HCT116 (cell line): ENCODE measurements at regions not wholly inside any gene's neighbourhood (a gene's known extent, or its start where the extent isn't known, plus 50 kb on each side); places are given as distances from the start of the nearest gene placed in this dataset.

Experiments used
- EGR1 ChIP-seq: IDR thresholded peaks from 2 replicates; pipeline ENCODE4 v1.6.1; 2012; ENCODE audit warnings: low read depth
- ELF1 ChIP-seq: IDR thresholded peaks from 2 replicates; pipeline ENCODE4 v1.6.1; 2012; ENCODE audit warnings: low read depth, borderline replicate concordance
- JUND ChIP-seq: IDR thresholded peaks from 2 replicates; pipeline ENCODE4 v1.6.1; 2012
- POLR2A ChIP-seq: IDR thresholded peaks from 2 replicates; pipeline ENCODE4 v1.7.0; 2011; ENCODE audit warnings: borderline replicate concordance; ENCODE audit not compliant: insufficient read depth, insufficient read length; ENCODE audit errors: extremely low read depth
- SIN3A ChIP-seq: IDR thresholded peaks from 2 replicates; pipeline ENCODE4 v1.6.1; 2012; ENCODE audit warnings: low read depth
- SP1 ChIP-seq: IDR thresholded peaks from 2 replicates; pipeline ENCODE4 v1.6.1; 2012; ENCODE audit warnings: low read depth
- ZFX ChIP-seq: fragments of 450-650 bp; IDR thresholded peaks from 2 replicates; pipeline ENCODE4 v1.6.1; 2017
- TF ChIP-seq, protein P1 (sequence below), 3 experiments: fragments of 200-600 bp in 1 of 3; sonication (generic) in 1 of 3; IDR thresholded peaks in 2 of 3; conservative IDR thresholded peaks in 1 of 3; 2 replicates each; pipeline ENCODE4 v1.5.1; 2012 to 2017; ENCODE audit warnings: low read depth in 2 of 3, low read length in 2 of 3, antibody characterized with exemption in 1 of 3, borderline replicate concordance in 1 of 3, control low read depth in 1 of 3, mild to moderate bottlenecking in 1 of 3, mixed read lengths in 1 of 3, mixed run types in 1 of 3, moderate library complexity in 1 of 3; ENCODE audit not compliant: insufficient read depth in 1 of 3
- TF ChIP-seq, protein P2 (sequence below): IDR thresholded peaks from 2 replicates; pipeline ENCODE4 v1.6.1; 2012
- TF ChIP-seq, protein P3 (sequence below): IDR thresholded peaks from 2 replicates; pipeline ENCODE4 v1.6.1; 2011; ENCODE audit warnings: mild to moderate bottlenecking, low read length, moderate library complexity; ENCODE audit not compliant: insufficient replicate concordance; ENCODE audit errors: extremely low read depth
- TF ChIP-seq, protein P4 (sequence below): IDR thresholded peaks from 2 replicates; pipeline ENCODE4 v1.6.1; 2012; ENCODE audit warnings: low read depth

DNA sequence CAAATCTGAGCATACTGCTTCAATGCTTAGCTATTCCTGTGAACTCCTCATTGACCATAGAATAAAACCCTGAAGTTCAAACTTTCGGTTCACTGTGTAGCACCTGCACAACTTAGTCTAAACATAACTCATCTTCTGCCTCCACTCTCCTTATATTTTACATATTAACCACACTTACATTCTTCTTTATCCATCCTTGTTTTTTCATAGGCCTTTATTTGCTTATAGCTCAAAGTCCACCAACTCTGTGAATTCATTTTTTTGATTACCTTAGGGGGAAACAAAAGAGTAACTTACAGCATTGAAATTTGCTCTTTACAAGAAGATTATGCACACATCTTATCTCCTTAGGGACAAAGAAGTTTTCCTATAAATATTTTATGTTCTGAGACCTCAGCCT lies 521.6 kb upstream of the FAT3 start:
- TF ChIP-seq SIN3A = no peak
- TF ChIP-seq, protein P1, sequence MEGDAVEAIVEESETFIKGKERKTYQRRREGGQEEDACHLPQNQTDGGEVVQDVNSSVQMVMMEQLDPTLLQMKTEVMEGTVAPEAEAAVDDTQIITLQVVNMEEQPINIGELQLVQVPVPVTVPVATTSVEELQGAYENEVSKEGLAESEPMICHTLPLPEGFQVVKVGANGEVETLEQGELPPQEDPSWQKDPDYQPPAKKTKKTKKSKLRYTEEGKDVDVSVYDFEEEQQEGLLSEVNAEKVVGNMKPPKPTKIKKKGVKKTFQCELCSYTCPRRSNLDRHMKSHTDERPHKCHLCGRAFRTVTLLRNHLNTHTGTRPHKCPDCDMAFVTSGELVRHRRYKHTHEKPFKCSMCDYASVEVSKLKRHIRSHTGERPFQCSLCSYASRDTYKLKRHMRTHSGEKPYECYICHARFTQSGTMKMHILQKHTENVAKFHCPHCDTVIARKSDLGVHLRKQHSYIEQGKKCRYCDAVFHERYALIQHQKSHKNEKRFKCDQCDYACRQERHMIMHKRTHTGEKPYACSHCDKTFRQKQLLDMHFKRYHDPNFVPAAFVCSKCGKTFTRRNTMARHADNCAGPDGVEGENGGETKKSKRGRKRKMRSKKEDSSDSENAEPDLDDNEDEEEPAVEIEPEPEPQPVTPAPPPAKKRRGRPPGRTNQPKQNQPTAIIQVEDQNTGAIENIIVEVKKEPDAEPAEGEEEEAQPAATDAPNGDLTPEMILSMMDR (IDR thresholded peaks at IDR 0.05 in 2 of 3, conservative IDR thresholded peaks at IDR 0.05 in 1 of 3; ENCODE audit: borderline replicate concordance in 1 of 3, insufficient read depth in 1 of 3, low read depth in 2 of 3, low read length in 2 of 3) = no peak
- no peak for TF ChIP-seq EGR1
- TF ChIP-seq ELF1 = no peak
- TF ChIP-seq, protein P2, sequence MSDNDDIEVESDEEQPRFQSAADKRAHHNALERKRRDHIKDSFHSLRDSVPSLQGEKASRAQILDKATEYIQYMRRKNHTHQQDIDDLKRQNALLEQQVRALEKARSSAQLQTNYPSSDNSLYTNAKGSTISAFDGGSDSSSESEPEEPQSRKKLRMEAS = no peak
- TF ChIP-seq, protein P3, sequence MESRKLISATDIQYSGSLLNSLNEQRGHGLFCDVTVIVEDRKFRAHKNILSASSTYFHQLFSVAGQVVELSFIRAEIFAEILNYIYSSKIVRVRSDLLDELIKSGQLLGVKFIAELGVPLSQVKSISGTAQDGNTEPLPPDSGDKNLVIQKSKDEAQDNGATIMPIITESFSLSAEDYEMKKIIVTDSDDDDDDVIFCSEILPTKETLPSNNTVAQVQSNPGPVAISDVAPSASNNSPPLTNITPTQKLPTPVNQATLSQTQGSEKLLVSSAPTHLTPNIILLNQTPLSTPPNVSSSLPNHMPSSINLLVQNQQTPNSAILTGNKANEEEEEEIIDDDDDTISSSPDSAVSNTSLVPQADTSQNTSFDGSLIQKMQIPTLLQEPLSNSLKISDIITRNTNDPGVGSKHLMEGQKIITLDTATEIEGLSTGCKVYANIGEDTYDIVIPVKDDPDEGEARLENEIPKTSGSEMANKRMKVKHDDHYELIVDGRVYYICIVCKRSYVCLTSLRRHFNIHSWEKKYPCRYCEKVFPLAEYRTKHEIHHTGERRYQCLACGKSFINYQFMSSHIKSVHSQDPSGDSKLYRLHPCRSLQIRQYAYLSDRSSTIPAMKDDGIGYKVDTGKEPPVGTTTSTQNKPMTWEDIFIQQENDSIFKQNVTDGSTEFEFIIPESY = no peak
- TF ChIP-seq POLR2A = no peak
- no peak for TF ChIP-seq ZFX
- no peak for TF ChIP-seq SP1
- TF ChIP-seq, protein P4, sequence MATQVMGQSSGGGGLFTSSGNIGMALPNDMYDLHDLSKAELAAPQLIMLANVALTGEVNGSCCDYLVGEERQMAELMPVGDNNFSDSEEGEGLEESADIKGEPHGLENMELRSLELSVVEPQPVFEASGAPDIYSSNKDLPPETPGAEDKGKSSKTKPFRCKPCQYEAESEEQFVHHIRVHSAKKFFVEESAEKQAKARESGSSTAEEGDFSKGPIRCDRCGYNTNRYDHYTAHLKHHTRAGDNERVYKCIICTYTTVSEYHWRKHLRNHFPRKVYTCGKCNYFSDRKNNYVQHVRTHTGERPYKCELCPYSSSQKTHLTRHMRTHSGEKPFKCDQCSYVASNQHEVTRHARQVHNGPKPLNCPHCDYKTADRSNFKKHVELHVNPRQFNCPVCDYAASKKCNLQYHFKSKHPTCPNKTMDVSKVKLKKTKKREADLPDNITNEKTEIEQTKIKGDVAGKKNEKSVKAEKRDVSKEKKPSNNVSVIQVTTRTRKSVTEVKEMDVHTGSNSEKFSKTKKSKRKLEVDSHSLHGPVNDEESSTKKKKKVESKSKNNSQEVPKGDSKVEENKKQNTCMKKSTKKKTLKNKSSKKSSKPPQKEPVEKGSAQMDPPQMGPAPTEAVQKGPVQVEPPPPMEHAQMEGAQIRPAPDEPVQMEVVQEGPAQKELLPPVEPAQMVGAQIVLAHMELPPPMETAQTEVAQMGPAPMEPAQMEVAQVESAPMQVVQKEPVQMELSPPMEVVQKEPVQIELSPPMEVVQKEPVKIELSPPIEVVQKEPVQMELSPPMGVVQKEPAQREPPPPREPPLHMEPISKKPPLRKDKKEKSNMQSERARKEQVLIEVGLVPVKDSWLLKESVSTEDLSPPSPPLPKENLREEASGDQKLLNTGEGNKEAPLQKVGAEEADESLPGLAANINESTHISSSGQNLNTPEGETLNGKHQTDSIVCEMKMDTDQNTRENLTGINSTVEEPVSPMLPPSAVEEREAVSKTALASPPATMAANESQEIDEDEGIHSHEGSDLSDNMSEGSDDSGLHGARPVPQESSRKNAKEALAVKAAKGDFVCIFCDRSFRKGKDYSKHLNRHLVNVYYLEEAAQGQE = no peak
- TF ChIP-seq JUND = no peak
